ENCODE measurements at regions not wholly inside any gene's neighbourhood (a gene's known extent, or its start where the extent isn't known, plus 50 kb on each side); places are given as distances from the start of the nearest gene placed in this dataset.

- Histone ChIP-seq H3K36me3 (ENCODE audit: low read depth, missing control alignments) (no peaks in the 10 kb centered on the region), H3K4me3 (peak overlapping the region in 1 of 2 donors; percentile 46), H3K27ac (no peak overlapping the region), H3K9me3 (no peaks in the 10 kb centered on the region), H3K27me3 (no peaks in the 10 kb centered on the region), H3K4me1 (no peaks in the 10 kb centered on the region)
- intact Hi-C loops (cut with DNase I; ENCODE audit: low total_unique reads) = no loop called here
- peak; percentile 60 for DNase-seq
- 61 to 72% methylated on average over 9 of the region's 9 CpGs for WGBS, 2 donors
- TF ChIP-seq POLR2A (IDR thresholded peaks at IDR 0.05) (no peak), CTCF (IDR thresholded peaks at IDR 0.05) (no peak)
Observed at GRCh38 chr15:61798631-61799030, 261.6 kb downstream of the VPS13C start.

GRCh38 chr15:61796056-61796455 lies 264.2 kb downstream of the VPS13C start:
- intact Hi-C loops (cut with DNase I; ENCODE audit: low total_unique reads) = no loop called here
- DNase-seq = no peak
- Histone ChIP-seq H3K27me3 (no peaks in the 10 kb centered on the region), H3K36me3 (ENCODE audit: low read depth, missing control alignments) (no peaks in the 10 kb centered on the region), H3K4me3 (no peak overlapping the region), H3K4me1 (no peaks in the 10 kb centered on the region), H3K27ac (no peak overlapping the region), H3K9me3 (no peaks in the 10 kb centered on the region)
- TF ChIP-seq POLR2A (IDR thresholded peaks at IDR 0.05) (no peak), CTCF (IDR thresholded peaks at IDR 0.05) (no peak)
- 72 to 76% methylated on average over 3 of the region's 3 CpGs for WGBS, 2 donors

- H3K36me3 ChIP-seq (ENCODE audit: low read depth, missing control alignments) = no peaks in the 10 kb centered on the region
- H3K4me1 ChIP-seq = no peaks in the 10 kb centered on the region
- H3K27ac ChIP-seq = no peak overlapping the region
- H3K27me3 ChIP-seq = no peaks in the 10 kb centered on the region
- WGBS, 2 donors = 30 to 53% methylated on average over 1 of the region's 1 CpG
- intact Hi-C loops (cut with DNase I; ENCODE audit: low total_unique reads) = no loop called here
- H3K4me3 ChIP-seq = no peak overlapping the region
- no peaks in the 10 kb centered on the region for H3K9me3 ChIP-seq
- no peak for DNase-seq
- TF ChIP-seq POLR2A (IDR thresholded peaks at IDR 0.05) = no peak
- TF ChIP-seq CTCF (IDR thresholded peaks at IDR 0.05) = no peak
Observed at GRCh38 chr15:61794881-61795280, 265.4 kb downstream of the VPS13C start.

- Histone ChIP-seq H3K9me3 (no peaks in the 10 kb centered on the region), H3K36me3 (ENCODE audit: low read depth, missing control alignments) (no peaks in the 10 kb centered on the region), H3K4me3 (no peak overlapping the region), H3K4me1 (no peaks in the 10 kb centered on the region), H3K27me3 (no peaks in the 10 kb centered on the region), H3K27ac (no peak overlapping the region)
- intact Hi-C loops (cut with DNase I; ENCODE audit: low total_unique reads) = no loop called here
- DNase-seq = no peak
- 58 to 85% methylated on average over 1 of the region's 1 CpG for WGBS, 2 donors
- TF ChIP-seq CTCF (IDR thresholded peaks at IDR 0.05) (no peak), POLR2A (IDR thresholded peaks at IDR 0.05) (no peak)
Observed at GRCh38 chr15:61794276-61794675, 266.0 kb downstream of the VPS13C start.

GRCh38 chr15:61784734-61785133 lies 275.5 kb downstream of the VPS13C start:
- WGBS, 2 donors = 88 to 89% methylated on average over 4 of the region's 4 CpGs
- intact Hi-C loops (cut with DNase I; ENCODE audit: low total_unique reads) = no loop called here

More at GRCh38 chr15:61784734-61785133, 275.5 kb downstream of the VPS13C start:
- Histone ChIP-seq H3K27ac (no peak overlapping the region), H3K9me3 (no peaks in the 10 kb centered on the region), H3K4me1 (no peaks in the 10 kb centered on the region), H3K27me3 (no peaks in the 10 kb centered on the region), H3K4me3 (no peak overlapping the region), H3K36me3 (ENCODE audit: low read depth, missing control alignments) (no peaks in the 10 kb centered on the region)
- no peak for DNase-seq
- TF ChIP-seq CTCF (IDR thresholded peaks at IDR 0.05) (no peak), POLR2A (IDR thresholded peaks at IDR 0.05) (no peak)
